Activated T-helper 9 cell treated with anti-CD3 and anti-CD28 coated beads, Interleukin-2, amount 50 U/mL, for 16 hours (primary cell): ENCODE measurements at regions not wholly inside any gene's neighbourhood (a gene's known extent, or its start where the extent isn't known, plus 50 kb on each side); places are given as distances from the start of the nearest gene placed in this dataset.

ENCODE experiments used
- DNase-seq: peaks from one replicate; pipeline ENCODE4 v3.0.0-alpha.2; 2020; ENCODE audit warnings: low read depth

DNA sequence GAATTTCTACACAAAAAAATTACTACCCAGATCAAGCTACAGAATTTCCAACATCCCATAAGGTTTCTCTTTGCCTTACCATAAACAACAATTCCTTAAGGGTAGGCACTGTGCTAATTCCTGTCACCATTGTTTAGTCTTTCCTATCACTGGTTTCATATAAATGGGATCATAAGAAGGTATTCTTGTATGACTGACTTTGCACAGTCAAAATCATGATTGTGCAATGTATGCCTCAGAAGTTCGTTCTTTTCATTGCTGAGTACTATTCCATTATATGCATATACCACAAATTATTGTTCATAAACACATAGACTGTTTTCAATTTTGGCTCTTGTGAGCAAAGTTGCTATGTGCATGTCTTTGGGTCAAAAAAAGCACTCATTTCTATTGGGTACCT is 611.6 kb upstream of the CADM1 start:
- no peak for DNase-seq

DNA sequence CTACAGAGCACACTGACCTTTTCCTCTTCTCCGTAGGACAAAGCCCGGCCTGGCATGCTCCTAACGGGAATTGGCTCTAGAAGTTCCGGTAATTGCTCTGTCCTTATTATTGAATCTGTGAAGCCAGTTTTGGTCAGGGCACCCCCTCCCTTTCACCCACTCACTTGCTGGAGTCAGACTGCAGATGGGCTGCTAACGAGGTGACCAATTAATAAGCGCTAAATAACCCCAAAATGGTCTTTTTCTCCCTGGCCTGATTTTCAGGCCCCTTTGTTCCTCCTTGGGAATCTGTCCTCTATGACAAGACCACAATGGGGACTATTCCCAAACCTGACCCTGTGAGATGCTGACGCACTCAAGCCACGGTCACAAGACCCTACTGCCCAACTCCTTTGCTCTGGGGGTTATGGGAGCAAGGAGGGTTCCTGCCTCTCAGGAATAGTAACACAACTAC is 610.0 kb upstream of the CADM1 start:
- no peak for DNase-seq

DNA sequence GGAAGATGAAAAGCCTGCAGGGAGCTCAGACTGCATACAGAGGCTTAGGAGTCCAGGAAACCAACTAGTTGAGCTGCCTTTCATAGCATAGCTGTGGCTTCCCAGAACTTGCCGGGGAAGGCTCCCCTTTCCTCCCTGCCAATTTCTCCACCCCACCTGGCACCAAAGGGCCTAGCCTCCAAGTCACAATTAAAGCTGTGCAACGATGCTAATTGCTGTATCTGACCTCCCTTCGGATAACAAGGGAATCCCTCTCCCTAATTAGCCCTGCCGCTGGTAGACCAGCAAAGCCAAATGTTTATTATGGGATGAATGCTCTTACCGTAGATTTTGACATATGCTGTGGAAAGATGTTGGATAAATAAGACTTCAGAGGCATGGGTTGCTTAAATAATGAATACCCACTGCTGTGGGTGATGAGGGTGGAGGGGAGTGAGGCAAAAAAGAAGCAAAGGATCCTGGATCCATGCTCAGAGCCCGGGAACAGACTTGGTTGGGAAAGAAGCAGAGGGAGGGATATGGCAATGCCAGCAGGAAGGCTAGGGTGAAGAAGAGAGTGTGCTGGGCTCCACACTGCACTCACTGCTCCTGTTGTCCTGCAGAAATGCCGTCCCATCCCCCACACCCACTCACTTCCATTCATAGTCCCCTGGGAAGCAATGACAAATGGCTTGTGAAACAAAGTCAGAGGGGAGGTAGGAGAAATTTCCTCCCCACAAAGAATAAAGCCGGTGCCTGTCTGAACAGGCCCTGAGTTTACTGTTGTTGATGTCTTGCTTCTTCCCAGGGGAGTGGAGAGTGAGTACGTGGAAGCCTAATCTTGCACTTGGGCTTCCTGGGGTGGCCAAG is 608.1 kb upstream of the CADM1 start:
- no peak for DNase-seq

DNA sequence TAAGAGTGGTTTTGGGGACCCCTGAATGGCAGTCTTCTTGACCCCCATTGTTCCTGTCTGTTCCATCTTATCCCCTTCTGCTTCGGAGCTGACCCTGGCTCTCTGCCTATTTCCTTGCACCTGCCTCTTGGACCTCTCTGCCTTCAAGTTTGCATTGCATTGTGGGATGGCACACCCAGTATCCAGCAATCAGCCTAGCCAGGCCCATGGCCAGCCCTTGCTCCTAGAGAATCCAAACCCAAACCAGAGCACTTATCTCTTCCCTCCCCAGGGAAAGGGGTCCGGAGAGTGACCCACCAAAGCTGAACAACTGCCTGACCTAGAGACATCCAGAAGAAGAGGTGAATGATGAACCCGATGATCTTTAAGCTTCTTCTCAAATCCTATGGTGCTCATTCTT is 607.3 kb upstream of the CADM1 start:
- no peak for DNase-seq

DNA sequence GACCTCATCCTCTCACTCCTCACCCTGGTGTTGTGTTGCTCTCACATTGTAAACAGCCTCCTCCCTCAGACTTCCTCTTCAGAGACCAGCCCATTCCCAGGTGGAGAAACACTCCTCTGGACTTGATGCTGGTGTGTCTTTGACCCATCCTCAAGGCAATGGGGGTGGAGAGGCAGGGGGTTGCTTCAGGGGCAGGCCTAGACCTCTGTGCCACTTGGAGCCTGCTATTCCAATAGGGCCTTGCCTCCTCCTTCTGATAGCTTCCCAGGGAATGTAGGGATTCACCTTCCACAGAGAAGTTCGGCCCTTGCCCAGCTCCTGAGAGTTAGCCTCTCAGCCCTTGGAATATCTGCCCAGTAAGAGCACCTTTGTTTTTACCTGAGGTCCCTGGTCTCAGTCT is 606.6 kb upstream of the CADM1 start:
- DNase-seq = no peak

DNA sequence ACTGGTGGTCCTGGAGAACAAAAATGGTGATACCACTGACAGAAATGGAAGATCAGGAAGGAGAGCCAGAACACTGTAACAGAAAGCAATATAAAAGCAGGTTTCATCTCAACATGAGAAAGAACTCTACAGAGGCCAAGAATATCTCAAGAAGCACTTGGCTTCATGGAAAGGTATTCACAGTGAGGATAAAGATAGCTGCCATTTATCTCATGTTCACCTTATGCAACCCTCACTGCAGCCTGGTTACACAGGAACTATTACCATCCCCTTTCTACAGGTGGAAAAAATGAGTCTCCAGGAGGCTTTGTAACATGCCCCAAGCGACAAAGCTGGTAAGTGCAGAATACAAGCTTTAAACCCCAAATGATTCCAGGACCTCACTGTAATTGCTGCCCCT is 606.1 kb upstream of the CADM1 start:
- DNase-seq = no peak

DNA sequence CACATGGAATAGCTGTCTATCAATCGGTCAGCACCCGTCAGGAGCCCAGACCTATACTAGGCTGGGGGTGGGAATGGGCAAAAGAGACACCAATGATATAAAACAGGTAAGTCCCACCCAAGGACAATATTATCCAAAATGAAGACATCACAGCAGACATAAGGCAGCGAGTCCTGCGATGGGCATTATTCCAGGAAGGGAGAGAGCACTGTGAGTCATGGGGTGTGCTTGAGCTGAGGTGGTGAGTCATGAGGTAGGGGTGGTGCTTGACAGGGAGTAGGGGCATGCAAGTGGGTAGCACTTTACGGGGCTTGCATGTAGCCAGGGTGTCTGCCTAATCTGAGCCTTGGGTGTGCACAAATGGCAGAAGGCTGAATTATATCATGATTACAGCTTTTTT is 605.0 kb upstream of the CADM1 start:
- no peak for DNase-seq

DNA sequence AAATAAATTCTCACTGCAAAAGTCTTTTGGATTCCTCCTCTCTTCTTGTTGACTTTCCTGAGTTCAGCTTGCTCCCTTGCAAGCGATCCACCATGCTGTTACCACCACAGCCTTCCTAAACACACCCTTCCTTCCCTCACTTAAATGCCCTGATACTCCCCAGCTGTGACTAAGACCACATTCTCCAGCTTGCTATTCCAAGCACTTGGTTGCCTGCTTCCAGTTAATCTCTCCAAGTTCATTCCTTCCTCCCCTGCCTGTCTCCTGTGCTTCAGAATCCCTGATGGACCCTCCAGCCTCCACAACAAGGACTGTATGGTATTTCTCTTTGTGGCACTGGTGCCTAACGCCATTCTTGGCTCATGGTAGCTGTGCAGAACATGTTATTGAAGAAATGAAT is 603.9 kb upstream of the CADM1 start:
- DNase-seq = no peak

DNA sequence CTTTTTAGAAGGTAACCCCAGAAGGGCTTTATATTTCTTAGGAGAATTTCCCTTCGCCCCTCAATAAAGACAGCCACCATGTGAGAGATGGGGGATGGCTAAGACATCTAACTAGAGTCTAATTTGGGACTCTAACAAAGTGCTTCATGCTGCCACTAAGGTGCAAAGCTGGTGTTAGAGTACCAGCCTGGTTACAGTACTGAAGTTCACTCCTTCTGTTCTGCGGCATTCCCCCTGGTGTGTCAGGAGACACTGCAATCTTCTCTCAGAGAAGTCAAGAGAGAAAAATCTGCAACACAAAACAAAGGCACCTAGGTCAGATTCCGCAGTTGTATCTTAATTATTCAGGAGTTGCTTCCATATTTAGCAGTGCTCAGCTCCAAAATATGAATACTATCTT is 603.0 kb upstream of the CADM1 start:
- DNase-seq = no peak

DNA sequence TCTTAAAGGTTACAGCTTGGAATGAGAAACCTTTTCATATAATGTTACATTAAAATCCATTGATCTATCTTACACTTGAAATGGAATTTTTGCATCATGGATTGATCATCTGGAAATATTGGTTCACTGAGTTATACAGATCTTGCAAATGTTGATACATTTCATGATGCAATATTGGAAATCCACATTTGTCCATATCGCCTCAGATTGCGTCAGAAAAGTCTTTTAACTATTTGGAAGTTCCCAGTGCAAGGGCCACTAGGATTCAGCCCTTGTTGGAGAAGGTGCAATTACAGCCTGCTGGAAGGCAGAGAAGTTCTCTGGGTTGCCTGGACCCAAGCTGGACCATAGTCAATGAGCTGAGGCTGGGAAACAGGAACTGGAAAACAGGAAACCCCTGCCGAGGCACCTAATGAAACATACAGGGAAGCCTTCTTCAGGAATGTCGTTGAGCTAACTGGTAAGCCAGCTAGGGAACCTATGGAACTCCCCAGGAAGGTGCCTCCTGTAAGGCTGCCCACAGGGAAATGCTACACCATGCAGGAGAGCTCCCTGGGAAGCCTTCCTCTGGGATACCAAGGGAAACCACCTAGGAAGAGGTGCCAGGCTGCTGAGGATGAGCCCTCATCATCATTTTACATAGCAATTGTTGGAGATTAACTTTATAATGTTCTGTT is 600.4 kb upstream of the CADM1 start:
- DNase-seq = no peak

DNA sequence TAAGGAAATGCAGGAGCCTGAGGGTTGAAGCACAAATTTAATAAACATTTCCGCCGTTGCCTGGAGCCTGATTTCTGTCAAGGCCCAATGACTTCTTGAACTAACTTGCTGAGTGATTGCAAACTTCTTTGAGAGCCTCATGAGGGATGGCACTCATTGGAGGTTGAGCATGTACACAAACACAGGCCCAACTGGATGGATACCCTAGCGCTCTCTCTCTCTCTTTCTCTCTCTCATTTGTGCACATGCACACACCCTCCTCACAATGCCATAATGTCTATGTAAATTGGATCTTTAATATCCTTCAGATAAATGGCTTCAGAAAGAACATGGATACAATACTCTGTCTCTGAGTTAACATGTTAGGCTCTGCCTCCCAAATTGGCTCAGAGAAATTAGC is 597.7 kb upstream of the CADM1 start:
- DNase-seq = no peak

DNA sequence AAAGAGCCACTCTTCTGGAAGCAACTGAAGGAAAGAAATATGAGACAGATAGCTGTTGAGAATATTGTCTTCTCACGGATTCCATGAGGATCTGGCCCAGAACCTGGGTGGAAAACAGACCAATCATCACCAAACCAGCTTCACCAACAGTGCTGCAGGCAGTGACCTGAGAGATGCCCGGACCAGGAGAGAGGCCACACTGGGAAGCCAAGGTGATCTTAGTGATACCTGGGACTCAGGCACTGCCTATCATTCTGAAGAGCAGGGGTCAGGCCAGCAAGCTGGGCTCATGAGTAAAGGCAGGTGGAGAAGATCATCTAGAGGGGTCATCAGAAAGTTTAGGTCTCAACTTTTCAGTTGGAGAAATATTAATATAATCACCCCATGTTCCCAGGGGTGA is 595.8 kb upstream of the CADM1 start:
- DNase-seq = no peak

DNA sequence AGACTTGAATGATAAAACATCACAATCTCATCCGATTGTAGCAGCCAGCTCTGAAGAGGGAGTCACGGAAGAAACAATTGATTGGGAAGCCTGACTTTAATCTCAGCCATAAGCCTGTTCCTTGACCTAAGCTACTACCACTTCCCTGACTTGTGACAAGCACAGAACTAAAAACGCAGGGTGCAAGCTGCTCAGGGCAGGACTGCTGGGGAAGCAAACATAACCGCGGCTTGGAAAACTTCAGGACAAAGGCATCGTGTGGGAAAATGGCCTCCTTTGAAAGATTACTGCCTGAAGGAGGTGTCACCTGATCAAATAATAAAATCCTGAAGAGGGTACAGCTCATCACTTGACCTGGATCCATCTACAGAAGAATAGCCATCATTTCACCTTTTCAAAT is 595.3 kb upstream of the CADM1 start:
- DNase-seq = no peak

DNA sequence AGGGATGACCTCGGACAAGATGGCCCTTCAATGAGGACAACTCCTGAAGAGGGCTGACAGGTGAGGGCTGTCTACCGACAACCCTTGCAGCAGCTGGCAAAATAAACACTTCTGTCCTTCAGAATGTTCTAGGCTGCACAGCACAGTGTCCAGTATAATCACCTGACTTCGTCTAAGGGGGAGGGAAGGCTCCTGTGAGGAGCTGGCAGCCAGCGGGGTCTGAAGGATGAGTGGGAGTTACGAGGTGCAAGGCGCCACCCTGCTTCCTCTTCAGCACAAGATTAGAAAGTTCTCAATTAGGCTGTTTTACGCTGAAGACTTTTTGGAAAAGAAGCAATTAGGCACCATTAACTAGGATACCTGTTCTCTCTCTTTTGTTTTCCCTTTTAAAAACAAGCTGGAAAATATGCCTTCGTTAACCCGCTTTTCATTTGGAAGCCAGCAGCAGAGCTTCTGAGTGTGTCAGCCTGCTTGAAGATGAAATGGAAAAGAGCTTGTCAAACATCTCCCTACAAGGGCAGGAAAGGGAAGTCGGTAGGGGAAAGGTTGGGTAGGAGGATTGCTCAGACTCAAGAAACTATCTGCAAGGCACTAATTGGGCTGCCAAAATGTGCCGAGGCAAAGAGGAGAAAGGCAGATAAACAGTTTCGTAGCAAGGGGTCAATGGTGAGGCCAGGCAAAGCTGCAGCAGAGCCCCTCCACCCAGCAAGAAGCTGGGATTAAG is 592.2 kb upstream of the CADM1 start:
- no peak for DNase-seq

DNA sequence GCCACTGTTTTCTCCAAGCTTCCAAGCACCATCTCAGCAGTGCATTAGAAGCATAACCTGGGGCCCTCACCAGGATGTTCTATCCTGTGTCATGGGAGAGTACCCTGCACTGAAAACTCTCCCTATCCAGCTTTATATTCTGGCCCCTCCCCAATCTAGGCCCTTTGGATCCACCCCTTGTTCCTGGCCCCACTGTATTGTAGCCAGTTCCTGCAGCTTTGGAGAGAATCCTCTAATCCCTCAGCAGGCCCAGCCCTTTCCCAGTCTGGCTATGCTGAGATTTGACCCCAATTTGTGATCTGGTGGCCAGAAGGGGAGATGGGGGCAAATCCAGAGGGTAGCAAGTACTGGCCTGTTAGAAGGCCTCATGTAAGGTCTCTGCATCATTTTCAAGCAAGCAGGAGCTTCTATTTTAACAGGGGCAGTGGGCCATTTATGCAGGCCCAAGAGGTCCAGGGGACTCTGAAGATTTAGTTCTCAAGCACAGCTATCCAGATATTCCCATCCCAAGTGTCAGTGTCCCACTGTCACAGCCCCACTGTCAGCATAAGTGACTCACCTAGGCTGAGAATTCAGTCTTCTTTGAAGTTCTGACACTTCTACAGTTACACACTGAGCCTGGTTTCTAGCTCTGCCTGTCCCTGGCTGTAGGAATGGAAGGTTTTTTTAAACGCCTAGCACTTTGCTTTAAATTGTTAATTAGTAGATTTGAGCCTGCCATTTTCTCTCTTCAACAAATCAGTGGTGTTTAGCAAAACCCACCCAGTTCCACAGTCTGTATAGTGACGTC is 589.5 kb upstream of the CADM1 start:
- no peak for DNase-seq

DNA sequence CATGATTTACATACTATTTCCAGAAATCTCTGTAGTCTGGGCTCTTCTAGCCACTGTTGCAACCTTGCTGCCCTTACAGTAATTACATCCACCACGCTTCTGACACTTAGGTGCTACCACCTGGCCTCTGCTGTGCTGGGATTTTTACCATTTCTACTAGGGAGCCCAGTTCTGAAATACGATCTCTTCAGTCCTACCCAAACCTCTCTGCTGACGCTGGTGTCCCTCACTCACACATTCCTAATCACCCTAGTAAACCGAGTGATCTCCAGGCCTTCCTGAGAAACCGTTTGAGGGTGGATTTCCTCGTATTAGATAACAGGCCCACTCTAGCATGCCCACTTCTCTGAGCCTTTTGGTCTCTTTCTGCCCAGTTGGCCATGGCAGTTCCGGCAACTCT is 588.9 kb upstream of the CADM1 start:
- no peak for DNase-seq

DNA sequence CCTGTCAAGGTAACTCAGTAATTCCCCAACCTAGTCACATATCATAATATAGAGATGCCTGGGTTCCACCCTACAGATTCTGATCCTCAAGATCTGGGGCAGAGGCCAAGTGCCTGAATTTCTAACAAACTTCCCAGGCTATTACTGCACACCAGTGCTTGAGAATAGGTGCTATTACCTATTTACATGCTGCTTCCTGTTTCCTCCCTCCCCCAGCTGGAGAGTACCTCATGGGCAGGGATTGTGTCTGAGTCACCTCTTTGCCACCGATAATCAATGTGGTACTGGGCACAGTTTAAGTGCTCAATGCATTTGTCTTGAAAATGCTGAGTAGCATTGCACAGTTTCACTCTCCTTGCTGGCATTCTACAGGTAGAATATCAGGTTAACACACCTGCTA is 582.2 kb upstream of the CADM1 start:
- DNase-seq = no peak

DNA sequence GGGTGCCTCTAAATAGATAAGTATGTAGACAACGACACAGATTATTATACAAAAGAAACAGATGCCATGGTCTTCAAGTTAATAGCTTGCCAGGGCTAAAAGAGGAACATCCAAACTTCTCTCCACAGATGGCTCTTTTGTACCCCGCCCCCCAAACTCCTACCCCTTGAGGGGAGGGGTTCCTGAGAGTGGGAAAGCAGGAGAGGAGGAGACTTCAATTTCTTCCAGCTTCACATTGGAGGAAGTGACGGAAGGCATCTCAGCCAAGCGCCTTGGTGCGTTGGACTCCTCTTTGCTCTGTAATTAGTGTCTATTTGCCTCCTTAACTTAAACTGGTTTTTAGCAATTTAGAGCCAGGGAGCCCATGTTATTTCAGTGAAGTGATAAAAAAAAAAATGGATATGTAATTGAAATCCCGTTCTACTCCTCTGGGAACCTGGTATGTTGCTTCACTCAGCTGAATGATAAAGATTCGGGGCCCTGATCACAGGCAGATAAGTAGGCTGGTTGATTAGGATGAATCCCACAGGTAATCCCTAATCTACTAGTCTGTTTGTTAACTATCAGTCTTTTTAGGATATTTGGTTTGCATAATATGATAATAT is 580.9 kb upstream of the CADM1 start:
- DNase-seq = no peak

DNA sequence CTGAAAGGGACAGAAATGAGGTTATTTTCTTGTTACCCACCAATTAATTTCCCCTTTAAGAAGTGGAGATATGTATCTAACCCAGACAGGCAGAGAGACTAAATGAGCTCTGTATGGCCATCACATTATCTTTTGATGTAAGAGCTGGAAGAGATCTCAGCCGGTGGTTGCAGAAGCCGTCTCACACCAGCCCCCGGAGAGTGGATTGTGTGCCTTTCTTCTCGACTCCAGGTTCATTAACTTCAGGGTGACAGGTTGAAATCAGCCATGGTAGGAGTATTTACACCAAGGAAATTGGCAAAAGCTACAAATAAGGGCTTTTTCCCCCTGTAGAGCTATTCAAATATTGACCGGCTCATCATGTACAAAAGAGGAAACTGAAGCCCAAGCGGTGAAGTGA is 580.3 kb upstream of the CADM1 start:
- no peak for DNase-seq

DNA sequence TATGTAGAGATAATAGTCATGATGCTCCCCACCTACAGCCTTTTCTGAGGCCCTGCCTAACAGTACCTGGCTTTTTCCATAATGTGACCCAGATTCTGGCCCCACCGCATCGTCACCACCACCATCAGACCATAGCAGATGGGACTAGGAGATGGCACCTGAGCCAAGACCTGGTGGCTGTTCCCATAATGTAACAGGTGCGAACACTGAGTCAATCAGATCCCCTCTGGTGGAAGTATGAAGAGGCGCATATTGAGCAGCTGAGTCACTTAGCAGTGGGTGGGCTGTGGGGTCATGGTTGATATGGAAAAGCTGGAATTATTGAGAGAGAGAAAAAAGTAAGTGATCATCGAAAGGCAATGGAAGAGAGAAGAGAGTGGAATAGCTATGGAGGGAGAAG is 578.0 kb upstream of the CADM1 start:
- DNase-seq = no peak

DNA sequence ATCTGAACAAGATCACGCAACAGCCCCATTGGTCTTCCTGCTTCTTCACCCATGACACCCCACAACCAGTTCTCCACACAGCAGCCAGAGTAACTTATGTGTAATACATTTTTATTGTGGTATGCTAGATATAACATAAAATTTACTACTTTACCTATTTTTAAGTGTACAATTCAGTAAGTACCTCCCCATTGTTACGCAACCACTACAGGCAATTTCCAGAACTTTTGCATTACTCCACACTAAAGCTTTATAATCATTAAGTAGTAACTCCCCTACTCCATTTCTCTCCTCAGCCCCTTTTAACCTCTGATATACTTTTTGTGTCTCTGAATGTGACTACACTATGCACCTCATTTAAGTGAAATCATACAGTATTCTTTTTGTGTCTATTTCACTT is 575.4 kb upstream of the CADM1 start:
- no peak for DNase-seq

DNA sequence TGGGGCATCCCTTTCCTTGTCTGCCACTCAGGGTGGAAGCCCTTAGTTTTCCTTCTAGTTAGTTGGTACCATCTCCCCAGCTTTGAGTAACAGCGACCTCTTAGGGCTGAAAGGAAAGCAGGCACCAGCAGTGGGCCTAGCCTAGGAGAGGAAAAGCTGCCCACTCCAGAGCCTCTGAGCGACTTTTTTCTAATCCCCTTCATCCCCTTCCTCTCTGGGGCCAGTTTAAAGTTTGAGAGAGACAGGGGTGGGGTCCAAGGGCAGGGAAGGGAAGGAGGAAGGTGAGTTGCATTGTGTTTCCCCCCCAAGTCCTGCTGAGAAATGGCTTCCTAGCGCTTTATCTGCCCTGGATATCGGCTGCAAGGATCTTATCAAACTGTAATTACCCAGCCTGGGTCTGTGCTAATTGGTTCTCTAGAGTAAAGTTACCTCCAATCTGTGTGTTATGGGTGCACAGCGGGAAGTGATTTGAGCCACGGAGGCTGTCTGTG is 573.9 kb upstream of the CADM1 start:
- DNase-seq = no peak
